Loucy (cell line): ENCODE measurements at regions not wholly inside any gene's neighbourhood (a gene's known extent, or its start where the extent isn't known, plus 50 kb on each side); places are given as distances from the start of the nearest gene placed in this dataset.

Experiments used
- H2AFZ ChIP-seq: fragments of 200-600 bp; sonication (generic); 2 replicates; pipeline ENCODE4 v1.6.0; 2016; ENCODE audit warnings: antibody characterized with exemption, mild to moderate bottlenecking, low read length, moderate library complexity
- H3F3A ChIP-seq: fragments of 200-600 bp; 2 replicates; pipeline ENCODE4 v1.6.0; 2016; ENCODE audit warnings: antibody characterized with exemption, low read depth, mild to moderate bottlenecking
- H3K27me3 ChIP-seq: fragments of 200-600 bp; sonication (generic); 2 replicates; pipeline ENCODE4 v1.6.1; 2014; ENCODE audit warnings: low read length, mild to moderate bottlenecking; ENCODE audit not compliant: insufficient read depth, poor library complexity, severe bottlenecking
- H3K36me3 ChIP-seq: fragments of 200-600 bp; sonication (generic); 2 replicates; pipeline ENCODE4 v1.6.1; 2016; ENCODE audit warnings: low read length; ENCODE audit not compliant: insufficient read depth
- H3K4me1 ChIP-seq: fragments of 200-600 bp; sonication (generic); 2 replicates; pipeline ENCODE4 v1.5.1; 2014; ENCODE audit warnings: low read length, mild to moderate bottlenecking; ENCODE audit not compliant: insufficient read depth, poor library complexity, severe bottlenecking
- H3K4me2 ChIP-seq: fragments of 200-600 bp; sonication (generic); 2 replicates; pipeline ENCODE4 v1.6.0; 2014; ENCODE audit warnings: antibody characterized with exemption, low read length, low read depth, mild to moderate bottlenecking; ENCODE audit not compliant: poor library complexity, severe bottlenecking
- H3K4me3 ChIP-seq: fragments of 200-600 bp; sonication (generic); 2 replicates; pipeline ENCODE4 v1.5.1; 2014; ENCODE audit warnings: low read length, mild to moderate bottlenecking, mixed read lengths; ENCODE audit not compliant: poor library complexity, severe bottlenecking
- H3K79me2 ChIP-seq: fragments of 200-600 bp; sonication (generic); 2 replicates; pipeline ENCODE4 v1.6.1; 2014; ENCODE audit warnings: low read length; ENCODE audit not compliant: insufficient read depth
- H3K9ac ChIP-seq: fragments of 200-600 bp; sonication (generic); 2 replicates; pipeline ENCODE4 v1.6.0; 2014; ENCODE audit warnings: mild to moderate bottlenecking, low read depth, low read length, moderate library complexity; ENCODE audit not compliant: poor library complexity, severe bottlenecking
- H3K9me2 ChIP-seq: fragments of 200-600 bp; sonication (generic); replicated peaks from 2 replicates; pipeline ENCODE4 v1.6.1; 2016; ENCODE audit warnings: low read depth, low read length, mixed read lengths
- H3K9me3 ChIP-seq: fragments of 200-600 bp; sonication (generic); 2 replicates; pipeline ENCODE4 v1.6.1; 2014; ENCODE audit warnings: mild to moderate bottlenecking, antibody characterized with exemption, low read length, low read depth; ENCODE audit not compliant: insufficient read depth
- H4K20me1 ChIP-seq: fragments of 200-600 bp; sonication (generic); 2 replicates; pipeline ENCODE4 v1.6.0; 2014; ENCODE audit warnings: antibody characterized with exemption, low read length, mild to moderate bottlenecking; ENCODE audit not compliant: insufficient read depth, poor library complexity, severe bottlenecking
- CTCF ChIP-seq: fragments of 200-600 bp; sonication (generic); conservative IDR thresholded peaks from 2 replicates; pipeline ENCODE4 v1.5.1; 2014; ENCODE audit warnings: mild to moderate bottlenecking, antibody characterized with exemption, low read length
- EZH2phosphoT487 ChIP-seq: fragments of 200-600 bp; IDR thresholded peaks from 2 replicates; pipeline ENCODE4 v1.6.1; 2018; ENCODE audit warnings: antibody characterized with exemption, mild to moderate bottlenecking, moderate library complexity, borderline replicate concordance

- H3K79me2 ChIP-seq, result no peaks in the 10 kb centered on the region
- TF ChIP-seq CTCF, result no peak
- TF ChIP-seq EZH2phosphoT487, result no peak
- H3K4me2 ChIP-seq, result no peak overlapping the region
- H3K9me3 ChIP-seq, result peaks cover 6% of the 10 kb centered on the region; the same call in 1 of the 2 replicates
- H3K9me2 ChIP-seq, result no peaks in the 10 kb centered on the region
- H3K9ac ChIP-seq, result no peak overlapping the region
- H3K4me1 ChIP-seq, result no peaks in the 10 kb centered on the region
- no peaks in the 10 kb centered on the region for H3F3A ChIP-seq
- no peak overlapping the region for H2AFZ ChIP-seq
- H4K20me1 ChIP-seq, result no peaks in the 10 kb centered on the region
- no peak overlapping the region for H3K4me3 ChIP-seq
- H3K27me3 ChIP-seq, result no peaks in the 10 kb centered on the region
- H3K36me3 ChIP-seq, result no peaks in the 10 kb centered on the region
These were observed 153.4 kb upstream of the THSD7A start for GRCh38 chr7:11985376-11985775.

GRCh38 chr7:11985971-11986370 lies 154.0 kb upstream of the THSD7A start:
- no peak overlapping the region for H3K4me3 ChIP-seq
- H3F3A ChIP-seq, result no peaks in the 10 kb centered on the region
- H3K79me2 ChIP-seq, result no peaks in the 10 kb centered on the region
- H4K20me1 ChIP-seq, result no peaks in the 10 kb centered on the region
- H3K9me3 ChIP-seq, result 0 out of 2 replicates have a peak, but pooled peaks cover 1% of the 10 kb centered on the region
- H3K36me3 ChIP-seq, result no peaks in the 10 kb centered on the region
- H2AFZ ChIP-seq, result no peak overlapping the region
- no peak overlapping the region for H3K9ac ChIP-seq
- H3K27me3 ChIP-seq, result no peaks in the 10 kb centered on the region
- TF ChIP-seq EZH2phosphoT487 (no peak), CTCF (no peak)
- no peaks in the 10 kb centered on the region for H3K9me2 ChIP-seq
- no peak overlapping the region for H3K4me2 ChIP-seq
- no peaks in the 10 kb centered on the region for H3K4me1 ChIP-seq

GRCh38 chr7:11988186-11988585 lies 156.2 kb upstream of the THSD7A start:
- Histone ChIP-seq H3K9me2 (no peaks in the 10 kb centered on the region), H4K20me1 (no peaks in the 10 kb centered on the region), H3K4me3 (no peak overlapping the region), H3K4me1 (no peaks in the 10 kb centered on the region), H3K79me2 (no peaks in the 10 kb centered on the region), H3F3A (no peaks in the 10 kb centered on the region), H3K9ac (no peak overlapping the region), H3K4me2 (no peak overlapping the region), H3K9me3 (no peaks in the 10 kb centered on the region), H3K27me3 (no peaks in the 10 kb centered on the region), H2AFZ (no peak overlapping the region), H3K36me3 (no peaks in the 10 kb centered on the region)
- TF ChIP-seq CTCF (no peak), EZH2phosphoT487 (no peak)
